PC-9 (cell line): ENCODE measurements at regions not wholly inside any gene's neighbourhood (a gene's known extent, or its start where the extent isn't known, plus 50 kb on each side); places are given as distances from the start of the nearest gene placed in this dataset.
A peak's percentile ranks its signal among the peaks of the same experiment; 100 is the strongest.

Experiments
- BruUV-seq: library from RNA; stranded (reverse); fragments of 400-500 nt; replicated peaks from 2 replicates; lab custom pipeline; 2021; lab: Mats Ljungman, UMichigan
- CTCF ChIA-PET: fragments of 300-600 bp; sonication (Branson Sonifier 250); formaldehyde crosslinking; loops from one replicate; lab custom pipeline; 2022; ENCODE audit warnings: antibody characterized with exemption; lab: Charles Lee
- POLR2A ChIA-PET: fragments of 300-600 bp; sonication (Branson Sonifier 250); formaldehyde crosslinking; loops from one replicate; lab custom pipeline; 2022; ENCODE audit warnings: antibody characterized with exemption; ENCODE audit not compliant: unreplicated experiment; lab: Charles Lee
- DNase-seq, 2 experiments: peaks; one replicate each; pipeline versions ENCODE4 v3.0.0 to v3.0.0-alpha.2; 2015 to 2022; ENCODE audit warnings: mixed read lengths in 1 of 2
- H2AFZ ChIP-seq: fragments of 200-600 bp; sonication (generic); 2 replicates; pipeline ENCODE4 v1.8.1; 2017; ENCODE audit warnings: antibody characterized with exemption
- H3F3A ChIP-seq: fragments of 200-600 bp; sonication (generic); 2 replicates; pipeline ENCODE4 v1.8.1; 2017; ENCODE audit warnings: antibody characterized with exemption, mild to moderate bottlenecking, low read depth; ENCODE audit not compliant: insufficient read depth
- H3K27ac ChIP-seq: fragments of 200-600 bp; sonication (generic); 2 replicates; pipeline ENCODE4 v1.6.1; 2016; ENCODE audit warnings: mixed run types
- H3K27me3 ChIP-seq: fragments of 200-600 bp; sonication (generic); 2 replicates; pipeline ENCODE4 v1.6.1; 2016; ENCODE audit warnings: low read depth, mixed run types; ENCODE audit not compliant: insufficient read depth
- H3K36me3 ChIP-seq: fragments of 200-600 bp; sonication (generic); 2 replicates; pipeline ENCODE4 v1.6.1; 2016; ENCODE audit warnings: low read depth, mixed run types
- H3K4me1 ChIP-seq: fragments of 200-600 bp; sonication (generic); replicated peaks from 2 replicates; pipeline ENCODE4 v1.6.1; 2016; ENCODE audit warnings: mixed run types; ENCODE audit not compliant: insufficient read depth
- H3K4me2 ChIP-seq: fragments of 200-600 bp; sonication (generic); 2 replicates; pipeline ENCODE4 v1.6.1; 2017; ENCODE audit warnings: mixed run types
- H3K4me3 ChIP-seq: fragments of 200-600 bp; sonication (generic); 2 replicates; pipeline ENCODE4 v1.6.1; 2016; ENCODE audit warnings: mixed run types
- H3K79me2 ChIP-seq: fragments of 200-600 bp; sonication (generic); 2 replicates; pipeline ENCODE4 v1.6.1; 2017; ENCODE audit warnings: low read depth, mixed run types
- H3K9me2 ChIP-seq: fragments of 200-600 bp; sonication (generic); 2 replicates; pipeline ENCODE4 v1.8.1; 2017; ENCODE audit warnings: mild to moderate bottlenecking; ENCODE audit not compliant: insufficient read depth
- H3K9me3 ChIP-seq: fragments of 200-600 bp; sonication (generic); 2 replicates; pipeline ENCODE4 v1.8.1; 2016; ENCODE audit warnings: low read depth; ENCODE audit not compliant: insufficient read depth
- H4K20me1 ChIP-seq: fragments of 200-600 bp; sonication (generic); 2 replicates; pipeline ENCODE4 v1.8.1; 2017; ENCODE audit not compliant: insufficient read depth
- EZH2 ChIP-seq: fragments of 200-600 bp; sonication (generic); IDR thresholded peaks from 2 replicates; pipeline ENCODE4 v1.8.0; 2017; ENCODE audit warnings: antibody characterized with exemption, low read depth
- intact Hi-C: fragments of 100-400 bp; cut with micrococcal nuclease; formaldehyde crosslinking; loops from one replicate; pipeline ENCODE4 v1.10.0; 2022; ENCODE audit not compliant: unreplicated experiment
- TF ChIP-seq, protein P1 (sequence below): fragments of 200-600 bp; sonication (generic); conservative IDR thresholded peaks from 2 replicates; pipeline ENCODE4 v1.6.1; 2017; ENCODE audit warnings: mixed run types, antibody characterized with exemption, mild to moderate bottlenecking, moderate library complexity

DNA sequence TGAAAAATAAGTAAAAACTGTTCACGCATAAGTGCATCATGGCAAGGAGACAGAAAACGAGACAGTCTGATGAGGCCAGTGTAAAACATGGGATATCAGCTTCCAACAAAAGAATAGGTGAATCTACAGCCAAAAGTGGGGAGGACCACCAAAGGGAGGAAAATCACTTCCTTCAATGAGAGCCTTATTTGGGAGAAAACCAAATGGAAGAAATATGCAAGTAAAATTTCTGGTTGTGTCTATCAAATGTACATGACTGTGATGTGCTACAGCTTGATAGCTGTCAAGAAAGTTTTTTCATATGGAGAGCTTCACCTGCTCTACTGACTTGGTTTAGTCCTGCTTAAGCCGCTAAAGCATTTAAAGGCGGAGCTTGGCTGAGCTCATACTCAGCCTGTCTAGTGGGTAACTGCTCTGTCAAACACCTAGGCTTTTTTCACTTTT, 66.2 kb downstream of the MAGEA1 start:
- Histone ChIP-seq H2AFZ (no peak overlapping the region), H3K79me2 (no peaks in the 10 kb centered on the region), H3K27ac (no peak overlapping the region), H3K27me3 (peaks cover 83% of the 10 kb centered on the region), H3F3A (no peaks in the 10 kb centered on the region), H3K9me2 (no peaks in the 10 kb centered on the region), H3K4me3 (no peak overlapping the region), H3K4me2 (no peak overlapping the region), H3K9me3 (no peaks in the 10 kb centered on the region), H3K4me1 (no peaks in the 10 kb centered on the region), H4K20me1 (no peaks in the 10 kb centered on the region), H3K36me3 (no peaks in the 10 kb centered on the region)
- BruUV-seq = no TSS peak
- intact Hi-C loops = no loop called here
- peak in 1 of 2 experiments; percentile 22 for DNase-seq
- TF ChIP-seq, protein P1, sequence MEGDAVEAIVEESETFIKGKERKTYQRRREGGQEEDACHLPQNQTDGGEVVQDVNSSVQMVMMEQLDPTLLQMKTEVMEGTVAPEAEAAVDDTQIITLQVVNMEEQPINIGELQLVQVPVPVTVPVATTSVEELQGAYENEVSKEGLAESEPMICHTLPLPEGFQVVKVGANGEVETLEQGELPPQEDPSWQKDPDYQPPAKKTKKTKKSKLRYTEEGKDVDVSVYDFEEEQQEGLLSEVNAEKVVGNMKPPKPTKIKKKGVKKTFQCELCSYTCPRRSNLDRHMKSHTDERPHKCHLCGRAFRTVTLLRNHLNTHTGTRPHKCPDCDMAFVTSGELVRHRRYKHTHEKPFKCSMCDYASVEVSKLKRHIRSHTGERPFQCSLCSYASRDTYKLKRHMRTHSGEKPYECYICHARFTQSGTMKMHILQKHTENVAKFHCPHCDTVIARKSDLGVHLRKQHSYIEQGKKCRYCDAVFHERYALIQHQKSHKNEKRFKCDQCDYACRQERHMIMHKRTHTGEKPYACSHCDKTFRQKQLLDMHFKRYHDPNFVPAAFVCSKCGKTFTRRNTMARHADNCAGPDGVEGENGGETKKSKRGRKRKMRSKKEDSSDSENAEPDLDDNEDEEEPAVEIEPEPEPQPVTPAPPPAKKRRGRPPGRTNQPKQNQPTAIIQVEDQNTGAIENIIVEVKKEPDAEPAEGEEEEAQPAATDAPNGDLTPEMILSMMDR = no peak
- no peak for TF ChIP-seq EZH2
- ChIA-PET CTCF (interaction anchor here (0.6 kb wide), 1 partner anchor 227 kb away, joined by 16 read pairs; no protein-coding TSS in a partner anchor), POLR2A (no interaction called here)

DNA sequence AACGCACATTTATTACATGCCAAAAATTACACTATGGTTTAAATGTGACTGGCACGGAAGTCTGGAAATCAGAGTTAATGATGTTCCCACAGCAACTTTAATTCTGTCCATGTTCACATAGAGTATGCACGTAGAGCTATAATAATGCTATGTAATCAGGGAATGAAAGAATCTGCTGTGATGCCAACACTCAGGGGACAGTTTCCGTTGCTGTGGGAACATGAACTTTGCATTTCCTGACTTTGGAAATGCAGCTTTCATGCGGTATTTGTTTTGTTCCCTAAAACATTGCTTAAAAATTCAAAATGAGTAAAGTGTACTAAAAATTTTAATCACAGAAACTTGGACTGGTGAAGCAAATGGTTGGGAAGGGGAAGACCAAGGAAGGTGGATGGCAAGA, 65.7 kb downstream of the MAGEA1 start:
- H3F3A ChIP-seq = no peaks in the 10 kb centered on the region
- ChIA-PET CTCF (no interaction called here), POLR2A (no interaction called here)
- intact Hi-C loops = no loop called here
- H3K79me2 ChIP-seq = no peaks in the 10 kb centered on the region
- H3K9me3 ChIP-seq = no peaks in the 10 kb centered on the region
- peaks cover 88% of the 10 kb centered on the region for H3K27me3 ChIP-seq
- no peaks in the 10 kb centered on the region for H3K36me3 ChIP-seq
- H3K4me1 ChIP-seq = no peaks in the 10 kb centered on the region
- no peak overlapping the region for H3K27ac ChIP-seq
- H3K9me2 ChIP-seq = no peaks in the 10 kb centered on the region
- no peaks in the 10 kb centered on the region for H4K20me1 ChIP-seq
- no TSS peak for BruUV-seq
- TF ChIP-seq, protein P1 = no peak
- TF ChIP-seq EZH2 = no peak
- DNase-seq = peak in 1 of 2 experiments; percentile 2
- no peak overlapping the region for H3K4me3 ChIP-seq
- no peak overlapping the region for H2AFZ ChIP-seq
- no peak overlapping the region for H3K4me2 ChIP-seq

GRCh38 chrX:153238361-153238760, 59.3 kb downstream of the MAGEA1 start:
- Histone ChIP-seq H3K4me2 (no peak overlapping the region), H4K20me1 (no peaks in the 10 kb centered on the region), H3K27me3 (peaks cover 78% of the 10 kb centered on the region), H3K9me3 (no peaks in the 10 kb centered on the region), H2AFZ (no peak overlapping the region), H3K27ac (no peak overlapping the region), H3K9me2 (no peaks in the 10 kb centered on the region), H3K4me1 (no peaks in the 10 kb centered on the region), H3K36me3 (no peaks in the 10 kb centered on the region), H3F3A (no peaks in the 10 kb centered on the region), H3K79me2 (no peaks in the 10 kb centered on the region), H3K4me3 (no peak overlapping the region)
- ChIA-PET POLR2A (no interaction called here), CTCF (no interaction called here)
- intact Hi-C loops = no loop called here
- no TSS peak for BruUV-seq
- no peak for DNase-seq
- TF ChIP-seq, protein P1 = no peak
- no peak for TF ChIP-seq EZH2
